Neutrophil (primary cell): ENCODE measurements at regions not wholly inside any gene's neighbourhood (a gene's known extent, or its start where the extent isn't known, plus 50 kb on each side); places are given as distances from the start of the nearest gene placed in this dataset.

Experiments
- H3K27ac ChIP-seq: fragments of 200-600 bp; sonication (generic); 2 replicates; pipeline ENCODE4 v1.5.1; 2016; ENCODE audit warnings: mild to moderate bottlenecking, moderate library complexity
- H3K27me3 ChIP-seq: fragments of 200-600 bp; sonication (generic); 2 replicates; pipeline ENCODE4 v1.6.0; 2016; ENCODE audit warnings: mild to moderate bottlenecking
- H3K36me3 ChIP-seq: fragments of 200-600 bp; sonication (generic); 2 replicates; pipeline ENCODE4 v1.5.1; 2017
- H3K4me1 ChIP-seq, 2 experiments: fragments of 200-600 bp in 1 of 2; sonication (generic) in 1 of 2; 1 replicate in 1 of 2; 2 replicates in 1 of 2; pipeline versions ENCODE4 v1.5.1 to v1.6.1; 2013 to 2016; ENCODE audit warnings: low read depth in 1 of 2, low read length in 1 of 2, mild to moderate bottlenecking in 1 of 2, moderate library complexity in 1 of 2; ENCODE audit not compliant: control insufficient read depth in 1 of 2, insufficient read depth in 1 of 2
- H3K4me3 ChIP-seq, 2 experiments: fragments of 200-600 bp in 1 of 2; sonication (generic) in 1 of 2; 1 replicate in 1 of 2; 2 replicates in 1 of 2; pipeline ENCODE4 v1.5.1; 2013 to 2016; ENCODE audit warnings: low read depth in 1 of 2, low read length in 1 of 2, mild to moderate bottlenecking in 1 of 2, moderate library complexity in 1 of 2
- H3K9me3 ChIP-seq: fragments of 200-600 bp; sonication (generic); 2 replicates; pipeline ENCODE4 v1.5.1; 2016
- CTCF ChIP-seq: fragments of 200-600 bp; sonication (generic); IDR thresholded peaks from 2 replicates; pipeline ENCODE4 v1.5.1; 2016; ENCODE audit warnings: antibody characterized with exemption

DNA sequence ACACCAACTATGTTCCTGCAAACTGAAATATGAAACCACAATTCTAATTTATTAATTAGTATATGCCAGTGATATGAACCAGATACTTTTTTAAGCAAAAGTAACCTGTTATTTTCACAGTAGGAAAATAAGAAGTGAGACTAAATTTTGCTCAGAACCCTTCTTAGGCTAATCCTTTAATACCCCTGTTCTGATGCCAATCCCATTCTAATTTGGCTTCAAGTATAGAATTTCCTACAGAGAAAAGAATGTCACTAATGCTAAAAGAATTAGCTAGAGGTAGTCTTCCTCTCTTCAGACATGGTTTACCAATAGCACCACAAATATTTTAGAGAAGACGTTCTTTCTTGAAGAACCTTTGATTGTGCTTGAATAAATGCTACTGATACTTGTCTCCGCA, 758.4 kb downstream of the FLRT2 start:
- H3K9me3 ChIP-seq: no peaks in the 10 kb centered on the region

GRCh38 chr14:86279405-86279804, 749.5 kb downstream of the FLRT2 start:
- no peaks in the 10 kb centered on the region for H3K9me3 ChIP-seq
- no peaks in the 10 kb centered on the region for H3K4me1 ChIP-seq
- no peak overlapping the region for H3K4me3 ChIP-seq
- H3K36me3 ChIP-seq: no peaks in the 10 kb centered on the region
- no peaks in the 10 kb centered on the region for H3K27me3 ChIP-seq
- TF ChIP-seq CTCF: no peak
- no peak overlapping the region for H3K27ac ChIP-seq

More for the DNA sequence above, 758.4 kb downstream of the FLRT2 start:
- TF ChIP-seq CTCF: no peak
- Histone ChIP-seq H3K36me3 (no peaks in the 10 kb centered on the region), H3K27me3 (no peaks in the 10 kb centered on the region), H3K4me3 (no peak overlapping the region), H3K27ac (no peak overlapping the region), H3K4me1 (no peaks in the 10 kb centered on the region)

DNA sequence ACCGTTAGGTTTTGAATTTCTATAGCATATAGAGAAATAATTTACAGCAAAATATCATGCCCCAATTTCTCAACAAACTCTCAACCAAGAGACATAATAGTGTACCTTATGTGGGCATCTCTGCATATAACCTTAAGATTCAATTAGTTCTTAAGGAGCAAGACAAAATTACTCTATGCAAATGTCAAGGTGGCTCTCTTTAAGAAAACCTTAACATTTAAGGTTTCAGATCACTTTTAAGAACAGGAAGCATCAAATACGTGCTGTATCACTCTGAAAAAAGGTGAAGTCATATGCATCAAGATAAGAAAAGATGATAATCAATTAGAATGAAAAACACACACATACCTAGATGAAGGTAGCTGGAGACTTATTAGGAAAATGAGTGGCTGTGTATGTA, 728.0 kb downstream of the FLRT2 start:
- Histone ChIP-seq H3K27ac (no peak overlapping the region), H3K9me3 (no peaks in the 10 kb centered on the region), H3K4me3 (no peak overlapping the region), H3K27me3 (no peaks in the 10 kb centered on the region), H3K36me3 (no peaks in the 10 kb centered on the region), H3K4me1 (no peaks in the 10 kb centered on the region)
- TF ChIP-seq CTCF: no peak

DNA sequence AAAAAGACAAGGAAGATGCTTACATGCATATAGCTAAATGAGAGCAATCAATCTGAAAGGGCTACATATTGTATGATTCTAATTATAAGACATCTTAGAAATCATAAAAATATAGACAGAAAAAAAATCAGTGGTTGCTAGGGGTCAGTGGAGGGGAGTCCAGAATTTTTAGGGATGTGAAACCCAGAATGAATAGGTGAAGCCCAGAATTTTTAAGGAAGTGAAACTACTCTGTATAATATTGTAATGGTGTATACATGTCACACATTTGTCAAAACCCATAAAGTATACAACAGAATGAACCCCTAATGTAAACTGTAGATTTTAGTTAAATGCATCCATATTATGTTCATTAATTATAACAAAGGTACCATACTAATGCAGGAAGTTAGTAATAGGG, 713.2 kb downstream of the FLRT2 start:
- Histone ChIP-seq H3K27ac (no peak overlapping the region), H3K4me1 (no peaks in the 10 kb centered on the region), H3K36me3 (no peaks in the 10 kb centered on the region), H3K27me3 (no peaks in the 10 kb centered on the region), H3K4me3 (no peak overlapping the region), H3K9me3 (no peaks in the 10 kb centered on the region)
- TF ChIP-seq CTCF: no peak

DNA sequence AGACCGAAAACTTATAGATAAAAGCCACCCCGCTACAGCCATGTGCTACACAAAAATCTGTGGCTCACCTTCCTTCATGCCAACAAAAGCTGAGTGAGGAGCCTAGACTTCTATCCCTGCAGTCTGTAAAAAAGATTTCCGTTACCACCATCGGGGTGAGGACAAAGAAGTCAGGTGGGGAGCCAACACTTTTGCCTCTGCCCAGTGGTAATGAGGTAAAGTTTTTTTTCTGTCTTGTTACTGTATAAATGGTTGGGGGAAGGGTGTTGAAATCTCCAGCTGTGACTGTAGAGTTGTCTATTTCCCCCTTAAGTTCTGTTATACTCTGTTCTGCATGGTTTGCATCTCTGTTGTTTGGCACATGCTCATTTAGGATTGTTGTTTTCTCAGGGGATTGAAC, 707.8 kb downstream of the FLRT2 start:
- H3K4me1 ChIP-seq: no peaks in the 10 kb centered on the region
- no peaks in the 10 kb centered on the region for H3K9me3 ChIP-seq
- TF ChIP-seq CTCF: no peak

DNA sequence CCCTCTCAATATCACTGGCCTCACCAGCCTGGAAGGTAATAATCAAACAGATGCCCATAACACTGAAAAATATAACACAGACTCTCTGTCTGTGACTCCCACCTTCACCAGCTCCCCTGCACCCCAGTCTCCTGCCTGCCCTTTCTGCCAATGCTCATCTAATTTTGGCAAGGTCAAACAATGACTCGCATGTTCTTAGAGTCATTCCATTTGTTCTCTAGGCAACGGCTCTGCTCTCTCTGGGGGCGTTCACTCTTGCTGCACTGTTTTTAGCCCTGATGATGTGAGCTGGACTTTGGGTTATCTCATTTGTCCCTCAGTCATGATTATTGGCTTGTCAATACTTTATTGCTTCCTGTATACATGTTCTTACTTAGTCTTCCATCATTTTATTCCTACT, 691.8 kb downstream of the FLRT2 start:
- no peaks in the 10 kb centered on the region for H3K36me3 ChIP-seq
- H3K4me1 ChIP-seq: no peaks in the 10 kb centered on the region
- no peaks in the 10 kb centered on the region for H3K27me3 ChIP-seq
- no peak for TF ChIP-seq CTCF
- H3K4me3 ChIP-seq: no peak overlapping the region
- H3K9me3 ChIP-seq: no peaks in the 10 kb centered on the region
- no peak overlapping the region for H3K27ac ChIP-seq

More for the DNA sequence above, 707.8 kb downstream of the FLRT2 start:
- H3K36me3 ChIP-seq: no peaks in the 10 kb centered on the region
- no peak overlapping the region for H3K4me3 ChIP-seq
- H3K27ac ChIP-seq: no peak overlapping the region
- H3K27me3 ChIP-seq: no peaks in the 10 kb centered on the region
